HepG2 (cell line): ENCODE measurements at regions not wholly inside any gene's neighbourhood (a gene's known extent, or its start where the extent isn't known, plus 50 kb on each side); places are given as distances from the start of the nearest gene placed in this dataset.

Experiments
- BATF2 ChIP-seq: sonication (generic); formaldehyde crosslinking; IDR thresholded peaks from 2 replicates; pipeline ENCODE4 v1.8.0; 2022; ENCODE audit warnings: mild to moderate bottlenecking, missing genetic modification reagents, moderate library complexity
- JUND ChIP-seq: sonication (generic); formaldehyde crosslinking; IDR thresholded peaks from 2 replicates; pipeline ENCODE4 v1.8.0; 2022; ENCODE audit warnings: mild to moderate bottlenecking, missing genetic modification reagents
- MYNN ChIP-seq: sonication (generic); formaldehyde crosslinking; IDR thresholded peaks from 2 replicates; pipeline ENCODE4 v1.4.0; 2020; ENCODE audit warnings: mild to moderate bottlenecking, low read depth, missing genetic modification reagents
- RBAK ChIP-seq: sonication (generic); formaldehyde crosslinking; IDR thresholded peaks from 2 replicates; pipeline ENCODE4 v1.5.1; 2020; ENCODE audit warnings: mild to moderate bottlenecking, missing genetic modification reagents
- RFX5 ChIP-seq: IDR thresholded peaks from 2 replicates; pipeline ENCODE4 v1.6.1; 2011; ENCODE audit warnings: low read depth, low read length, improper control_type of control experiment
- TAF15 ChIP-seq: fragments of 200-400 bp; formaldehyde crosslinking; IDR thresholded peaks from one replicate; pipeline ENCODE4 v1.6.1; 2018; ENCODE audit warnings: mild to moderate bottlenecking, low read depth, low read length; ENCODE audit not compliant: poor library complexity, severe bottlenecking
- TF ChIP-seq, protein P1 (sequence below): sonication (generic); formaldehyde crosslinking; IDR thresholded peaks from 2 replicates; pipeline ENCODE4 v1.4.0; 2020; ENCODE audit warnings: missing genetic modification reagents

- TF ChIP-seq TAF15, result no peak
- TF ChIP-seq BATF2 (CRISPR knock-in tag), result no peak
- TF ChIP-seq RFX5, result no peak
- no peak for TF ChIP-seq MYNN (CRISPR knock-in tag)
- TF ChIP-seq, protein P1, sequence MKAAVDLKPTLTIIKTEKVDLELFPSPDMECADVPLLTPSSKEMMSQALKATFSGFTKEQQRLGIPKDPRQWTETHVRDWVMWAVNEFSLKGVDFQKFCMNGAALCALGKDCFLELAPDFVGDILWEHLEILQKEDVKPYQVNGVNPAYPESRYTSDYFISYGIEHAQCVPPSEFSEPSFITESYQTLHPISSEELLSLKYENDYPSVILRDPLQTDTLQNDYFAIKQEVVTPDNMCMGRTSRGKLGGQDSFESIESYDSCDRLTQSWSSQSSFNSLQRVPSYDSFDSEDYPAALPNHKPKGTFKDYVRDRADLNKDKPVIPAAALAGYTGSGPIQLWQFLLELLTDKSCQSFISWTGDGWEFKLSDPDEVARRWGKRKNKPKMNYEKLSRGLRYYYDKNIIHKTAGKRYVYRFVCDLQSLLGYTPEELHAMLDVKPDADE (CRISPR knock-in tag), result no peak
- TF ChIP-seq JUND (CRISPR knock-in tag), result no peak
- no peak for TF ChIP-seq RBAK (CRISPR knock-in tag)
Observed at GRCh38 chr5:57338868-57339340, 143.7 kb downstream of the ACTBL2 start.
